ENCODE measurements at regions not wholly inside any gene's neighbourhood (a gene's known extent, or its start where the extent isn't known, plus 50 kb on each side); places are given as distances from the start of the nearest gene placed in this dataset.

DNA sequence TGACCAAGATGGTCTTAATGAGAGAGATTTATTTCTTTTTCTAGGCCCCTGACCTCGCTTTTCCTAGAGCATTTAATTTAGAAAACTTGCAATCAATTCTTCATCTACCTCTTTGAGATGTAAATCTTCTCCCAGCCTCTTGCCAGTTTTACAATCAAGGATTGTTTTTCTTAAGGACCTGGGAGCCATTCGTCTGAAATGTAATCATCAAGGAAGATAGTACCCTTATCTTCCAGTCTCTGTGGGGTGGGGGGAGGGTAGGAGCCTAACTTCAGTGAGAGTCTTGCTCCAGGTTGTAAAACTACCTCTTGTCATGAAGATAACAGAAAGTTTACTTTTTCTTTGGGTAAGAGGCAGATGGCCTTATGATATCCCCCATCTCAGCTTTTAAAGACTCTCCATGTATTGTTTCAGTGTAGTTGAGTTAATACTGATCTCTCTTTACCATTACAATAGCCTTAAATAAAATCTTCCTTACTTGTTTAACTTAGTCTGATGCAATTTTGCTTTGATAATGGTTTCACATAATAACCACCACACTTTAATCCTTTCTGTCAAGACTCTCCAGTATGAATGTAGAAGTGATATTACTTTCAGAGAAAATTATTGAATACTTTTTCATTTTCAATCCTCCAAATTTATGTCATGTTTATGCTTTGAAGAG lies 110.2 kb upstream of the CPHXL start:
- H3K27ac ChIP-seq (ENCODE audit: low read length): no peak overlapping the region
- intact Hi-C loops (cut with micrococcal nuclease; ENCODE audit: unreplicated experiment) (no loop called here), in situ Hi-C loops (cut with HindIII; ENCODE audit: low pct_unique_long_range_greater_than_20kb, low sequenced_read_pairs) (no loop called here)
- POLR2A ChIA-PET: no interaction called here
- no peak overlapping the region for H3K4me3 ChIP-seq (ENCODE audit: low read depth in 2 of 2, low read length in 2 of 2)
- H3K36me3 ChIP-seq (ENCODE audit: control insufficient read depth, insufficient read depth, low read length): no peaks in the 10 kb centered on the region
- H3K4me1 ChIP-seq (ENCODE audit: control insufficient read depth, insufficient read depth, low read length): no peaks in the 10 kb centered on the region
- no TSS peak for BruUV-seq (replicated peaks)
- CTCF ChIA-PET: no interaction called here
- no peaks in the 10 kb centered on the region for H3K27me3 ChIP-seq (ENCODE audit: control insufficient read depth, insufficient read depth, low read length)
- TF ChIP-seq, protein P1, sequence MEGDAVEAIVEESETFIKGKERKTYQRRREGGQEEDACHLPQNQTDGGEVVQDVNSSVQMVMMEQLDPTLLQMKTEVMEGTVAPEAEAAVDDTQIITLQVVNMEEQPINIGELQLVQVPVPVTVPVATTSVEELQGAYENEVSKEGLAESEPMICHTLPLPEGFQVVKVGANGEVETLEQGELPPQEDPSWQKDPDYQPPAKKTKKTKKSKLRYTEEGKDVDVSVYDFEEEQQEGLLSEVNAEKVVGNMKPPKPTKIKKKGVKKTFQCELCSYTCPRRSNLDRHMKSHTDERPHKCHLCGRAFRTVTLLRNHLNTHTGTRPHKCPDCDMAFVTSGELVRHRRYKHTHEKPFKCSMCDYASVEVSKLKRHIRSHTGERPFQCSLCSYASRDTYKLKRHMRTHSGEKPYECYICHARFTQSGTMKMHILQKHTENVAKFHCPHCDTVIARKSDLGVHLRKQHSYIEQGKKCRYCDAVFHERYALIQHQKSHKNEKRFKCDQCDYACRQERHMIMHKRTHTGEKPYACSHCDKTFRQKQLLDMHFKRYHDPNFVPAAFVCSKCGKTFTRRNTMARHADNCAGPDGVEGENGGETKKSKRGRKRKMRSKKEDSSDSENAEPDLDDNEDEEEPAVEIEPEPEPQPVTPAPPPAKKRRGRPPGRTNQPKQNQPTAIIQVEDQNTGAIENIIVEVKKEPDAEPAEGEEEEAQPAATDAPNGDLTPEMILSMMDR (IDR thresholded peaks at IDR 0.05): no peak
- no peak for TF ChIP-seq TCF7L2 (IDR thresholded peaks at IDR 0.05; ENCODE audit: low read depth, low read length)
- TF ChIP-seq, protein P2, sequence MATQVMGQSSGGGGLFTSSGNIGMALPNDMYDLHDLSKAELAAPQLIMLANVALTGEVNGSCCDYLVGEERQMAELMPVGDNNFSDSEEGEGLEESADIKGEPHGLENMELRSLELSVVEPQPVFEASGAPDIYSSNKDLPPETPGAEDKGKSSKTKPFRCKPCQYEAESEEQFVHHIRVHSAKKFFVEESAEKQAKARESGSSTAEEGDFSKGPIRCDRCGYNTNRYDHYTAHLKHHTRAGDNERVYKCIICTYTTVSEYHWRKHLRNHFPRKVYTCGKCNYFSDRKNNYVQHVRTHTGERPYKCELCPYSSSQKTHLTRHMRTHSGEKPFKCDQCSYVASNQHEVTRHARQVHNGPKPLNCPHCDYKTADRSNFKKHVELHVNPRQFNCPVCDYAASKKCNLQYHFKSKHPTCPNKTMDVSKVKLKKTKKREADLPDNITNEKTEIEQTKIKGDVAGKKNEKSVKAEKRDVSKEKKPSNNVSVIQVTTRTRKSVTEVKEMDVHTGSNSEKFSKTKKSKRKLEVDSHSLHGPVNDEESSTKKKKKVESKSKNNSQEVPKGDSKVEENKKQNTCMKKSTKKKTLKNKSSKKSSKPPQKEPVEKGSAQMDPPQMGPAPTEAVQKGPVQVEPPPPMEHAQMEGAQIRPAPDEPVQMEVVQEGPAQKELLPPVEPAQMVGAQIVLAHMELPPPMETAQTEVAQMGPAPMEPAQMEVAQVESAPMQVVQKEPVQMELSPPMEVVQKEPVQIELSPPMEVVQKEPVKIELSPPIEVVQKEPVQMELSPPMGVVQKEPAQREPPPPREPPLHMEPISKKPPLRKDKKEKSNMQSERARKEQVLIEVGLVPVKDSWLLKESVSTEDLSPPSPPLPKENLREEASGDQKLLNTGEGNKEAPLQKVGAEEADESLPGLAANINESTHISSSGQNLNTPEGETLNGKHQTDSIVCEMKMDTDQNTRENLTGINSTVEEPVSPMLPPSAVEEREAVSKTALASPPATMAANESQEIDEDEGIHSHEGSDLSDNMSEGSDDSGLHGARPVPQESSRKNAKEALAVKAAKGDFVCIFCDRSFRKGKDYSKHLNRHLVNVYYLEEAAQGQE (IDR thresholded peaks at IDR 0.05; ENCODE audit: insufficient read depth in 1 of 2, low read depth in 2 of 2, low read length in 1 of 2): no peak
- no peak for TF ChIP-seq POLR2AphosphoS5 (IDR thresholded peaks at IDR 0.05; ENCODE audit: low read depth, low read length)
- no peak for TF ChIP-seq SIN3A (IDR thresholded peaks at IDR 0.05; ENCODE audit: borderline replicate concordance, insufficient read depth, low read depth, low read length)
- DNase-seq (ENCODE audit: low read depth, low spot score) (no peak), ATAC-seq (no peak)
- H3K9me3 ChIP-seq (ENCODE audit: control insufficient read depth, insufficient read depth, low read depth, low read length): no peaks in the 10 kb centered on the region

GRCh38 chr16:75837264-75837663 lies 111.0 kb upstream of the CPHXL start:
- CTCF ChIA-PET: no interaction called here
- ATAC-seq (no peak), DNase-seq (ENCODE audit: low read depth, low spot score) (no peak)
- intact Hi-C loops (cut with micrococcal nuclease; ENCODE audit: unreplicated experiment) (no loop called here), in situ Hi-C loops (cut with HindIII; ENCODE audit: low pct_unique_long_range_greater_than_20kb, low sequenced_read_pairs) (no loop called here)
- no peak for TF ChIP-seq POLR2AphosphoS5 (IDR thresholded peaks at IDR 0.05; ENCODE audit: low read depth, low read length)
- TF ChIP-seq TCF7L2 (IDR thresholded peaks at IDR 0.05; ENCODE audit: low read depth, low read length): no peak
- TF ChIP-seq SIN3A (IDR thresholded peaks at IDR 0.05; ENCODE audit: borderline replicate concordance, insufficient read depth, low read depth, low read length): no peak
- TF ChIP-seq, protein P1 (IDR thresholded peaks at IDR 0.05): no peak
- TF ChIP-seq, protein P2 (IDR thresholded peaks at IDR 0.05; ENCODE audit: insufficient read depth in 1 of 2, low read depth in 2 of 2, low read length in 1 of 2): no peak
- no peaks in the 10 kb centered on the region for H3K9me3 ChIP-seq (ENCODE audit: control insufficient read depth, insufficient read depth, low read depth, low read length)
- POLR2A ChIA-PET: no interaction called here
- H3K27ac ChIP-seq (ENCODE audit: low read length): no peak overlapping the region
- H3K36me3 ChIP-seq (ENCODE audit: control insufficient read depth, insufficient read depth, low read length): no peaks in the 10 kb centered on the region
- H3K4me3 ChIP-seq (ENCODE audit: low read depth in 2 of 2, low read length in 2 of 2): no peak overlapping the region
- BruUV-seq (replicated peaks): no TSS peak
- no peaks in the 10 kb centered on the region for H3K27me3 ChIP-seq (ENCODE audit: control insufficient read depth, insufficient read depth, low read length)
- H3K4me1 ChIP-seq (ENCODE audit: control insufficient read depth, insufficient read depth, low read length): no peaks in the 10 kb centered on the region
